Ascending aorta (tissue), 2 donors: ENCODE measurements at regions not wholly inside any gene's neighbourhood (a gene's known extent, or its start where the extent isn't known, plus 50 kb on each side); places are given as distances from the start of the nearest gene placed in this dataset.
"Not testable (repeated sequence)": the region's sequence is repeated elsewhere in the genome, so short reads cannot be mapped to it uniquely, and the experiment has no call there.

ENCODE experiments used
- DNase-seq, 2 donors: peaks; one replicate each; pipeline ENCODE4 v3.0.0-alpha.2; 2019; ENCODE audit warnings: low spot score in 2 of 2
- H3K27ac ChIP-seq, 2 donors: fragments of 200-600 bp; sonication (generic); one replicate each; pipeline ENCODE4 v1.5.1; 2016 to 2017; ENCODE audit warnings: mild to moderate bottlenecking in 1 of 2
- H3K27me3 ChIP-seq: fragments of 200-600 bp; sonication (generic); one replicate; pipeline ENCODE4 v1.5.1; 2017
- H3K36me3 ChIP-seq, 2 donors: fragments of 200-600 bp; sonication (generic); one replicate each; pipeline ENCODE4 v1.5.1; 2016
- H3K4me1 ChIP-seq, 2 donors: fragments of 200-600 bp; sonication (generic); one replicate each; pipeline ENCODE4 v1.5.1; 2016 to 2017; ENCODE audit warnings: mild to moderate bottlenecking in 1 of 2
- H3K4me3 ChIP-seq, 2 donors: fragments of 200-600 bp; sonication (generic); one replicate each; pipeline ENCODE4 v1.5.1; 2016 to 2017; ENCODE audit warnings: mild to moderate bottlenecking in 1 of 2
- H3K9me3 ChIP-seq, 2 donors: fragments of 200-600 bp; sonication (generic); one replicate each; pipeline ENCODE4 v1.5.1; 2016
- CTCF ChIP-seq, 3 experiments: fragments of 200-600 bp in 2 of 3; fragments of 450-650 bp in 1 of 3; sonication (generic) in 2 of 3; IDR thresholded peaks; one replicate each; pipeline ENCODE4 v1.5.1; 2016 to 2019; ENCODE audit warnings: antibody characterized with exemption in 3 of 3, mild to moderate bottlenecking in 1 of 3, moderate library complexity in 1 of 3
- intact Hi-C: fragments of 100-400 bp; cut with DNase I; formaldehyde crosslinking; loops from one replicate; pipeline ENCODE4 v1.15.1; 2023

- DNase-seq: no peak
- intact Hi-C loops: no loop called here
- H3K27me3 ChIP-seq: no peaks in the 10 kb centered on the region
- H3K9me3 ChIP-seq: no peaks in the 10 kb centered on the region
- H3K4me3 ChIP-seq: no peak overlapping the region
- H3K4me1 ChIP-seq: no peaks in the 10 kb centered on the region
- no peak for TF ChIP-seq CTCF (IDR thresholded peaks at IDR 0.05)
- no peak overlapping the region for H3K27ac ChIP-seq
- H3K36me3 ChIP-seq: no peaks in the 10 kb centered on the region
These were observed 327.3 kb downstream of the FGFR2 start for GRCh38 chr10:121270906-121271305.

- TF ChIP-seq CTCF (IDR thresholded peaks at IDR 0.05): no peak
- no peaks in the 10 kb centered on the region for H3K9me3 ChIP-seq
- DNase-seq: no peak
- intact Hi-C loops: no loop called here
- no peak overlapping the region for H3K27ac ChIP-seq
- H3K27me3 ChIP-seq: no peaks in the 10 kb centered on the region
- H3K4me1 ChIP-seq: no peaks in the 10 kb centered on the region
- no peak overlapping the region for H3K4me3 ChIP-seq
- no peaks in the 10 kb centered on the region for H3K36me3 ChIP-seq
These were observed 322.2 kb downstream of the FGFR2 start for GRCh38 chr10:121276046-121276445.

- TF ChIP-seq CTCF (IDR thresholded peaks at IDR 0.05): no peak
These were observed 321.4 kb downstream of the FGFR2 start for GRCh38 chr10:121276822-121277221.

GRCh38 chr10:121278386-121278785, 319.9 kb downstream of the FGFR2 start:
- H3K9me3 ChIP-seq, DNase-seq, H3K27ac ChIP-seq, H3K4me3 ChIP-seq, H3K36me3 ChIP-seq, intact Hi-C loops, H3K27me3 ChIP-seq, H3K4me1 ChIP-seq: not testable (repeated sequence)

More at GRCh38 chr10:121276822-121277221, 321.4 kb downstream of the FGFR2 start:
- H3K27ac ChIP-seq: no peak overlapping the region
- intact Hi-C loops: no loop called here
- H3K36me3 ChIP-seq: no peaks in the 10 kb centered on the region
- H3K27me3 ChIP-seq: no peaks in the 10 kb centered on the region
- no peaks in the 10 kb centered on the region for H3K9me3 ChIP-seq
- no peak overlapping the region for H3K4me3 ChIP-seq
- DNase-seq: no peak
- H3K4me1 ChIP-seq: no peaks in the 10 kb centered on the region

- Histone ChIP-seq H3K27ac (no peak overlapping the region), H3K4me3 (no peak overlapping the region), H3K9me3 (no peaks in the 10 kb centered on the region), H3K36me3 (no peaks in the 10 kb centered on the region), H3K4me1 (peaks cover 0 to 9% of the 10 kb centered on the region in 2 donors), H3K27me3 (no peaks in the 10 kb centered on the region)
- intact Hi-C loops: no loop called here
- no peak for DNase-seq
- TF ChIP-seq CTCF (IDR thresholded peaks at IDR 0.05): no peak
These were observed 316.7 kb downstream of the FGFR2 start for GRCh38 chr10:121281576-121281975.

- intact Hi-C loops: no loop called here
- H3K36me3 ChIP-seq: no peaks in the 10 kb centered on the region
- no peak for DNase-seq
- peaks cover 0 to 9% of the 10 kb centered on the region in 2 donors for H3K4me1 ChIP-seq
- H3K9me3 ChIP-seq: no peaks in the 10 kb centered on the region
- TF ChIP-seq CTCF (IDR thresholded peaks at IDR 0.05): no peak
- no peaks in the 10 kb centered on the region for H3K27me3 ChIP-seq
- no peak overlapping the region for H3K4me3 ChIP-seq
- H3K27ac ChIP-seq: no peak overlapping the region
These were observed 316.0 kb downstream of the FGFR2 start for GRCh38 chr10:121282264-121282663.
